Endothelial cell of umbilical vein (primary cell): ENCODE measurements at regions not wholly inside any gene's neighbourhood (a gene's known extent, or its start where the extent isn't known, plus 50 kb on each side); places are given as distances from the start of the nearest gene placed in this dataset.

ENCODE experiments used
- BruUV-seq: library from RNA; stranded (reverse); fragments of 400-500 nt; replicated peaks from 2 replicates; lab custom pipeline; 2021; lab: Mats Ljungman, UMichigan
- CTCF ChIA-PET: fragments of 300-600, 350-600 bp; sonication (Branson Sonifier 250); formaldehyde crosslinking; loops from one replicate; lab custom pipeline; 2021; ENCODE audit warnings: antibody characterized with exemption, inconsistent platforms; lab: Charles Lee
- POLR2A ChIA-PET: fragments of 300-600, 350-600 bp; sonication (Branson Sonifier 250); formaldehyde crosslinking; loops from one replicate; lab custom pipeline; 2021; ENCODE audit warnings: antibody characterized with exemption, inconsistent platforms; lab: Charles Lee
- DNase-seq: peaks from one replicate; pipeline ENCODE4 v3.0.0-alpha.2; 2011; ENCODE audit warnings: low read depth, low spot score
- FAIRE-seq: peaks from 2 replicates; lab custom pipeline; 2011; peaks lifted over from hg19 to GRCh38; lab: Jason Lieb, UNC
- H2AFZ ChIP-seq: 2 replicates; pipeline ENCODE4 v1.6.0; 2012; ENCODE audit warnings: low read depth, low read length, control low read depth, inconsistent platforms
- H3K27ac ChIP-seq: 2 replicates; pipeline ENCODE4 v1.5.1; 2011; ENCODE audit warnings: low read depth, mild to moderate bottlenecking, control low read depth, low read length, moderate library complexity; ENCODE audit not compliant: insufficient read depth
- H3K27me3 ChIP-seq, 2 experiments: 2 replicates each; pipeline versions ENCODE4 v1.6.0 to v1.6.1; 2011; ENCODE audit warnings: low read length in 2 of 2, mixed read lengths in 1 of 2; ENCODE audit not compliant: control insufficient read depth in 2 of 2, insufficient read depth in 2 of 2
- H3K36me3 ChIP-seq, 2 experiments: 2 replicates in 1 of 2; 3 replicates in 1 of 2; pipeline ENCODE4 v1.5.1; 2011; ENCODE audit warnings: low read length in 2 of 2, mild to moderate bottlenecking in 1 of 2, moderate library complexity in 1 of 2; ENCODE audit not compliant: control insufficient read depth in 2 of 2, insufficient read depth in 2 of 2; ENCODE audit errors: extremely low read depth in 1 of 2
- H3K4me1 ChIP-seq: 3 replicates; pipeline ENCODE4 v1.5.1; 2011; ENCODE audit warnings: mild to moderate bottlenecking, low read length; ENCODE audit not compliant: control insufficient read depth, insufficient read depth; ENCODE audit errors: extremely low read depth
- H3K4me2 ChIP-seq: 2 replicates; pipeline ENCODE4 v1.6.1; 2011; ENCODE audit warnings: low read length, control low read depth, mixed read lengths; ENCODE audit not compliant: insufficient read depth
- H3K4me3 ChIP-seq, 3 experiments: fragments of 200-600 bp in 1 of 3; sonication (generic), shearing (Covaris generic) in 1 of 3; replicated peaks in 1 of 3; 2 replicates each; pipeline ENCODE4 v1.5.1; 2011 to 2016; ENCODE audit warnings: control low read depth in 3 of 3, low read length in 3 of 3, mild to moderate bottlenecking in 2 of 3, inconsistent platforms in 1 of 3, low read depth in 1 of 3, moderate library complexity in 1 of 3; ENCODE audit not compliant: insufficient read depth in 1 of 3
- H3K79me2 ChIP-seq: 2 replicates; pipeline ENCODE4 v1.6.0; 2012; ENCODE audit warnings: low read length, inconsistent platforms; ENCODE audit not compliant: control insufficient read depth, insufficient read depth
- H3K9ac ChIP-seq: replicated peaks from 2 replicates; pipeline ENCODE3; 2011; ENCODE audit warnings: low read length, control low read depth; ENCODE audit not compliant: insufficient read depth; ENCODE audit errors: extremely low read depth
- H3K9me1 ChIP-seq: replicated peaks from 3 replicates; pipeline ENCODE4 v1.6.0; 2011; ENCODE audit warnings: mild to moderate bottlenecking, low read length; ENCODE audit not compliant: control insufficient read depth, insufficient read depth; ENCODE audit errors: extremely low read depth
- H3K9me3 ChIP-seq: replicated peaks from 2 replicates; pipeline ENCODE4 v1.5.1; 2012; ENCODE audit warnings: low read length, inconsistent platforms; ENCODE audit not compliant: control insufficient read depth, insufficient read depth
- H4K20me1 ChIP-seq: replicated peaks from 2 replicates; pipeline ENCODE3; 2011; ENCODE audit warnings: mild to moderate bottlenecking, low read length; ENCODE audit not compliant: control insufficient read depth, insufficient read depth; ENCODE audit errors: extremely low read depth
- CTCF ChIP-seq, 2 donors: IDR thresholded peaks; 1 replicate in 1 of 2; 2 replicates in 1 of 2; pipeline ENCODE4 v1.5.1; 2011; ENCODE audit warnings: low read length in 2 of 2, mild to moderate bottlenecking in 2 of 2, moderate library complexity in 2 of 2, control low read depth in 1 of 2, inconsistent platforms in 1 of 2, low read depth in 1 of 2; ENCODE audit not compliant: insufficient read depth in 1 of 2; ENCODE audit errors: extremely low read depth in 1 of 2
- EZH2 ChIP-seq: IDR thresholded peaks from 2 replicates; pipeline ENCODE4 v1.6.1; 2012; ENCODE audit warnings: borderline replicate concordance, low read depth, mild to moderate bottlenecking, moderate library complexity, low read length, inconsistent platforms; ENCODE audit not compliant: severe bottlenecking
- FOS ChIP-seq: IDR thresholded peaks from 2 replicates; pipeline ENCODE4 v1.6.1; 2011; ENCODE audit warnings: mild to moderate bottlenecking, low read length, moderate library complexity, borderline replicate concordance; ENCODE audit not compliant: insufficient read depth
- GATA2 ChIP-seq: IDR thresholded peaks from 2 replicates; pipeline ENCODE4 v1.7.0; 2011; ENCODE audit warnings: low read depth, mild to moderate bottlenecking, moderate library complexity, mixed read lengths, low read length; ENCODE audit not compliant: insufficient read length, insufficient read depth
- JUN ChIP-seq: IDR thresholded peaks from 2 replicates; pipeline ENCODE4 v1.6.1; 2011; ENCODE audit warnings: borderline replicate concordance, low read depth; ENCODE audit not compliant: insufficient read length, insufficient read depth
- MAX ChIP-seq: IDR thresholded peaks from 2 replicates; pipeline ENCODE4 v1.6.1; 2011; ENCODE audit not compliant: insufficient read depth, insufficient read length
- MYC ChIP-seq: IDR thresholded peaks from one replicate; pipeline ENCODE4 v1.6.1; 2011; ENCODE audit warnings: mild to moderate bottlenecking, low read depth, low read length
- POLR2A ChIP-seq: IDR thresholded peaks from 2 replicates; pipeline ENCODE4 v1.6.1; 2012; ENCODE audit warnings: low read depth, mild to moderate bottlenecking, control low read depth, low read length
- POLR2AphosphoS5 ChIP-seq: IDR thresholded peaks from 2 replicates; pipeline ENCODE4 v1.6.1; 2012; ENCODE audit warnings: low read depth, mild to moderate bottlenecking, control low read depth, low read length, moderate library complexity; ENCODE audit not compliant: insufficient read depth
- dilution Hi-C: fragments of 300-500 bp; cut with MboI; formaldehyde crosslinking; loops from one replicate; pipeline ENCODE4 v1.15.0; 2019; ENCODE audit warnings: low sequenced_read_pairs; ENCODE audit not compliant: extremely low pct_ligation_motif_present
- intact Hi-C: fragments of 100-400 bp; cut with micrococcal nuclease; formaldehyde crosslinking; loops from one replicate; pipeline ENCODE4 v1.10.0; 2022

GRCh38 chr4:121459026-121459425 lies 78.2 kb upstream of the QRFPR start:
- dilution Hi-C loops = no loop called here
- no peak overlapping the region for H3K4me2 ChIP-seq
- H3K27ac ChIP-seq = no peak overlapping the region
- DNase-seq (no peak), FAIRE-seq (no peak)
- H3K36me3 ChIP-seq = no peaks in the 10 kb centered on the region
- ChIA-PET CTCF (interaction anchor here (0.8 to 1.8 kb wide), 7 partner anchors 8 to 278 kb away, joined by 3 to 5 read pairs (median 4); no protein-coding TSS in a partner anchor), POLR2A (no interaction called here)
- no peaks in the 10 kb centered on the region for H3K9me1 ChIP-seq
- no peaks in the 10 kb centered on the region for H3K9me3 ChIP-seq
- no peaks in the 10 kb centered on the region for H4K20me1 ChIP-seq
- H3K4me1 ChIP-seq = no peaks in the 10 kb centered on the region
- BruUV-seq = no TSS peak
- TF ChIP-seq FOS (no peak), GATA2 (no peak), POLR2AphosphoS5 (no peak), MAX (no peak), JUN (no peak), CTCF (IDR thresholded peaks at IDR 0.05; ENCODE audit: extremely low read depth in 1 of 2, insufficient read depth in 1 of 2, low read depth in 1 of 2, low read length in 2 of 2) (no peak), EZH2 (no peak), MYC (no peak), POLR2A (no peak)
- H2AFZ ChIP-seq = no peak overlapping the region
- no peaks in the 10 kb centered on the region for H3K79me2 ChIP-seq
- peaks cover 4 to 8% of the 10 kb centered on the region in 2 experiments for H3K27me3 ChIP-seq
- H3K4me3 ChIP-seq = no peak overlapping the region
- H3K9ac ChIP-seq = no peak overlapping the region
- intact Hi-C loops = no loop called here
